WTC11 (cell line): ENCODE measurements at regions not wholly inside any gene's neighbourhood (a gene's known extent, or its start where the extent isn't known, plus 50 kb on each side); places are given as distances from the start of the nearest gene placed in this dataset.

Source experiments
- ATAC-seq: fragments of 200-7000 bp; cut with Tn5 transposase; 2 replicates; pipeline ENCODE4 v1.10.0; 2021; ENCODE audit warnings: mild to moderate bottlenecking, moderate library complexity
- CTCF ChIA-PET: fragments of 300-600 bp; sonication (Branson Sonifier 250); formaldehyde crosslinking; loops from one replicate; lab custom pipeline; 2021; ENCODE audit warnings: antibody characterized with exemption; lab: Charles Lee
- POLR2A ChIA-PET: fragments of 350-600 bp; sonication (Branson Sonifier 250); formaldehyde crosslinking; loops from one replicate; lab custom pipeline; 2021; ENCODE audit warnings: antibody characterized with exemption; lab: Charles Lee
- DNase-seq: peaks from one replicate; pipeline ENCODE4 v3.0.0; 2021; ENCODE audit warnings: low spot score
- H3K27ac Mint-ChIP-seq: 2 replicates; pipeline ENCODE4 v1.8.0; 2021; ENCODE audit warnings: mixed read lengths
- H3K27me3 Mint-ChIP-seq: 2 replicates; pipeline ENCODE4 v1.8.0; 2021; ENCODE audit warnings: low read depth, mild to moderate bottlenecking, moderate library complexity, mixed read lengths
- H3K36me3 Mint-ChIP-seq: 2 replicates; pipeline ENCODE4 v1.8.0; 2021; ENCODE audit warnings: mixed read lengths
- H3K4me1 Mint-ChIP-seq: 2 replicates; pipeline ENCODE4 v1.8.0; 2022; ENCODE audit warnings: mixed read lengths
- H3K4me3 Mint-ChIP-seq: 2 replicates; pipeline ENCODE4 v1.8.0; 2021; ENCODE audit warnings: mild to moderate bottlenecking, moderate library complexity, mixed read lengths
- H3K9me3 Mint-ChIP-seq: 2 replicates; pipeline ENCODE4 v1.8.0; 2021; ENCODE audit warnings: mixed read lengths
- ATF1 ChIP-seq: sonication (generic); formaldehyde crosslinking; IDR thresholded peaks from 2 replicates; pipeline ENCODE4 v1.8.1; 2023; ENCODE audit warnings: mild to moderate bottlenecking, moderate library complexity, missing genetic modification reagents
- CDX4 ChIP-seq: fragments of 250-450 bp; sonication (Bioruptor Pico); IDR thresholded peaks from 2 replicates; pipeline ENCODE4 v1.9.0; 2021; ENCODE audit warnings: moderate library complexity, mild to moderate bottlenecking, inconsistent platforms, borderline replicate concordance
- CREM ChIP-seq: sonication (generic); formaldehyde crosslinking; IDR thresholded peaks from 2 replicates; pipeline ENCODE4 v1.8.1; 2022; ENCODE audit warnings: mild to moderate bottlenecking, missing genetic modification reagents, moderate library complexity
- CTCF ChIP-seq: fragments of 200-600 bp; IDR thresholded peaks from 2 replicates; pipeline ENCODE4 v1.8.0; 2022; ENCODE audit warnings: antibody characterized with exemption
- E2F1 ChIP-seq: sonication (generic); formaldehyde crosslinking; IDR thresholded peaks from 2 replicates; pipeline ENCODE4 v1.8.0; 2022; ENCODE audit warnings: mild to moderate bottlenecking, missing genetic modification reagents
- EMX1 ChIP-seq: fragments of 250-450 bp; sonication (Bioruptor Pico); IDR thresholded peaks from 2 replicates; pipeline ENCODE4 v1.8.0; 2021; ENCODE audit warnings: mild to moderate bottlenecking
- GABPB1 ChIP-seq: sonication (generic); formaldehyde crosslinking; IDR thresholded peaks from 2 replicates; pipeline ENCODE4 v1.8.1; 2023; ENCODE audit warnings: mild to moderate bottlenecking, missing genetic modification reagents
- GRHL2 ChIP-seq: fragments of 250-450 bp; sonication (Bioruptor Pico); IDR thresholded peaks from 2 replicates; pipeline ENCODE4 v1.8.0; 2022; ENCODE audit warnings: mild to moderate bottlenecking, moderate library complexity; ENCODE audit not compliant: insufficient replicate concordance, severe bottlenecking
- GTF2I ChIP-seq: fragments of 250-450 bp; sonication (Bioruptor Pico); conservative IDR thresholded peaks from 2 replicates; pipeline ENCODE4 v1.4.0; 2021; ENCODE audit warnings: mild to moderate bottlenecking
- HMGA2 ChIP-seq: fragments of 250-450 bp; sonication (Bioruptor Pico); IDR thresholded peaks from 2 replicates; pipeline ENCODE4 v1.4.0; 2021; ENCODE audit warnings: mild to moderate bottlenecking, moderate library complexity
- KAT7 ChIP-seq: sonication (generic); formaldehyde crosslinking; IDR thresholded peaks from 2 replicates; pipeline ENCODE4 v1.8.1; 2023; ENCODE audit warnings: missing genetic modification reagents, mild to moderate bottlenecking, borderline replicate concordance
- MYBL2 ChIP-seq: sonication (generic); formaldehyde crosslinking; IDR thresholded peaks from 2 replicates; pipeline ENCODE4 v1.8.1; 2023; ENCODE audit warnings: mild to moderate bottlenecking, moderate library complexity, missing genetic modification reagents
- NFATC4 ChIP-seq: fragments of 250-450 bp; sonication (Bioruptor Pico); IDR thresholded peaks from 2 replicates; pipeline ENCODE4 v1.9.0; 2021; ENCODE audit warnings: mild to moderate bottlenecking
- NFE2L1 ChIP-seq: sonication (generic); formaldehyde crosslinking; IDR thresholded peaks from 2 replicates; pipeline ENCODE4 v1.8.1; 2023; ENCODE audit warnings: missing genetic modification reagents
- NR2C2 ChIP-seq: sonication (generic); formaldehyde crosslinking; IDR thresholded peaks from 2 replicates; pipeline ENCODE4 v1.8.0; 2022; ENCODE audit warnings: mild to moderate bottlenecking, missing genetic modification reagents
- NR3C1 ChIP-seq: sonication (generic); formaldehyde crosslinking; conservative IDR thresholded peaks from 2 replicates; pipeline ENCODE4 v1.8.1; 2023; ENCODE audit warnings: low read depth, mild to moderate bottlenecking, missing genetic modification reagents
- PRRX2 ChIP-seq: fragments of 250-450 bp; sonication (Bioruptor Pico); IDR thresholded peaks from 2 replicates; pipeline ENCODE4 v1.8.0; 2021; ENCODE audit warnings: mild to moderate bottlenecking
- TEAD1 ChIP-seq: sonication (generic); formaldehyde crosslinking; IDR thresholded peaks from 2 replicates; pipeline ENCODE4 v1.8.0; 2022; ENCODE audit warnings: mild to moderate bottlenecking, missing genetic modification reagents
- USF1 ChIP-seq: sonication (generic); formaldehyde crosslinking; IDR thresholded peaks from 2 replicates; pipeline ENCODE4 v1.8.0; 2022; ENCODE audit warnings: mild to moderate bottlenecking, missing genetic modification reagents
- ZBTB43 ChIP-seq: sonication (generic); formaldehyde crosslinking; IDR thresholded peaks from 2 replicates; pipeline ENCODE4 v1.8.1; 2023; ENCODE audit warnings: mild to moderate bottlenecking, missing genetic modification reagents
- ZNF138 ChIP-seq: sonication (generic); formaldehyde crosslinking; conservative IDR thresholded peaks from 2 replicates; pipeline ENCODE4 v1.8.1; 2022; ENCODE audit warnings: mild to moderate bottlenecking, moderate library complexity, missing genetic modification reagents
- ZNF396 ChIP-seq: fragments of 250-450 bp; sonication (Bioruptor Pico); IDR thresholded peaks from 2 replicates; pipeline ENCODE4 v1.8.0; 2021; ENCODE audit warnings: mild to moderate bottlenecking, moderate library complexity, borderline replicate concordance
- ZNF416 ChIP-seq: fragments of 250-450 bp; sonication (Bioruptor Pico); IDR thresholded peaks from 2 replicates; pipeline ENCODE4 v1.9.0; 2021; ENCODE audit warnings: mild to moderate bottlenecking, inconsistent platforms
- ZNF425 ChIP-seq: fragments of 250-450 bp; sonication (Bioruptor Pico); conservative IDR thresholded peaks from 2 replicates; pipeline ENCODE4 v1.9.0; 2021; ENCODE audit warnings: mild to moderate bottlenecking

- Mint-ChIP-seq H3K4me1 (peaks cover 29% of the 10 kb centered on the region), H3K27ac (no peak overlapping the region), H3K9me3 (0 out of 2 replicates have a peak, but pooled peaks cover 4% of the 10 kb centered on the region), H3K36me3 (no peaks in the 10 kb centered on the region), H3K4me3 (no peak overlapping the region), H3K27me3 (no peaks in the 10 kb centered on the region)
- ChIA-PET CTCF (no interaction called here), POLR2A (no interaction called here)
- no peak for DNase-seq
- ATAC-seq: no peak
- no peak for TF ChIP-seq USF1 (CRISPR knock-in tag)
- TF ChIP-seq CDX4 (CRISPR knock-in tag): no peak
- no peak for TF ChIP-seq NFATC4 (CRISPR knock-in tag)
- no peak for TF ChIP-seq CREM
- no peak for TF ChIP-seq HMGA2 (CRISPR knock-in tag)
- no peak for TF ChIP-seq ZNF138 (CRISPR knock-in tag)
- TF ChIP-seq TEAD1: no peak
- TF ChIP-seq NFE2L1: no peak
- no peak for TF ChIP-seq ZNF425 (CRISPR knock-in tag)
- TF ChIP-seq MYBL2: no peak
- TF ChIP-seq PRRX2 (CRISPR knock-in tag): no peak
- TF ChIP-seq NR3C1 (CRISPR knock-in tag): no peak
- no peak for TF ChIP-seq KAT7 (CRISPR knock-in tag)
Observed at GRCh38 chr5:35478856-35479682, 138.6 kb upstream of the SPEF2 start.

GRCh38 chr5:35477911-35478310 lies 139.8 kb upstream of the SPEF2 start:
- no peaks in the 10 kb centered on the region for H3K36me3 Mint-ChIP-seq
- no peak for DNase-seq
- POLR2A ChIA-PET: no interaction called here
- no peak overlapping the region for H3K4me3 Mint-ChIP-seq
- no peaks in the 10 kb centered on the region for H3K27me3 Mint-ChIP-seq
- CTCF ChIA-PET: no interaction called here
- ATAC-seq: no peak
- H3K27ac Mint-ChIP-seq: no peak overlapping the region
- H3K4me1 Mint-ChIP-seq: peaks cover 19% of the 10 kb centered on the region
- no peak for TF ChIP-seq EMX1 (CRISPR knock-in tag)
- no peak for TF ChIP-seq GABPB1 (CRISPR knock-in tag)
- TF ChIP-seq ATF1 (CRISPR knock-in tag): no peak
- no peak for TF ChIP-seq NR2C2 (CRISPR knock-in tag)
- TF ChIP-seq GRHL2: no peak
- no peak for TF ChIP-seq ZBTB43
- no peak for TF ChIP-seq ZNF416 (CRISPR knock-in tag)
- no peak for TF ChIP-seq CREM
- peaks cover 4% of the 10 kb centered on the region; the same call in 1 of the 2 replicates for H3K9me3 Mint-ChIP-seq

- H3K4me1 Mint-ChIP-seq: peaks cover 15% of the 10 kb centered on the region
- no peak for DNase-seq
- CTCF ChIA-PET: no interaction called here
Observed at GRCh38 chr5:35477321-35477720, 140.3 kb upstream of the SPEF2 start.

More at GRCh38 chr5:35477321-35477720, 140.3 kb upstream of the SPEF2 start:
- peaks cover 4% of the 10 kb centered on the region; the same call in 1 of the 2 replicates for H3K9me3 Mint-ChIP-seq
- no peak for ATAC-seq
- H3K27me3 Mint-ChIP-seq: no peaks in the 10 kb centered on the region
- POLR2A ChIA-PET: no interaction called here
- no peak overlapping the region for H3K27ac Mint-ChIP-seq
- no peaks in the 10 kb centered on the region for H3K36me3 Mint-ChIP-seq
- no peak overlapping the region for H3K4me3 Mint-ChIP-seq
- no peak for TF ChIP-seq ZNF396 (CRISPR knock-in tag)
- no peak for TF ChIP-seq ATF1 (CRISPR knock-in tag)
- no peak for TF ChIP-seq USF1 (CRISPR knock-in tag)
- no peak for TF ChIP-seq CTCF
- no peak for TF ChIP-seq NFATC4 (CRISPR knock-in tag)
- no peak for TF ChIP-seq GTF2I (CRISPR knock-in tag)
- no peak for TF ChIP-seq E2F1 (CRISPR knock-in tag)
